ENCODE measurements at regions not wholly inside any gene's neighbourhood (a gene's known extent, or its start where the extent isn't known, plus 50 kb on each side); places are given as distances from the start of the nearest gene placed in this dataset.

GRCh38 chr4:66095065-66095464 is 424.8 kb upstream of the EPHA5 start:
- TF ChIP-seq CTCF (IDR thresholded peaks at IDR 0.05) (no peak), POLR2AphosphoS5 (IDR thresholded peaks at IDR 0.05; ENCODE audit: low read depth, low read length) (no peak)

All from Panc1 (cell line).